HG03457 (cell line): ENCODE measurements at regions not wholly inside any gene's neighbourhood (a gene's known extent, or its start where the extent isn't known, plus 50 kb on each side); places are given as distances from the start of the nearest gene placed in this dataset.

Experiments used
- ATAC-seq: cut with Tn5 transposase; IDR thresholded peaks from one replicate; pipeline ENCODE4 v1.9.1; 2021; ENCODE audit warnings: moderate number of reproducible peaks; ENCODE audit not compliant: unreplicated experiment

DNA sequence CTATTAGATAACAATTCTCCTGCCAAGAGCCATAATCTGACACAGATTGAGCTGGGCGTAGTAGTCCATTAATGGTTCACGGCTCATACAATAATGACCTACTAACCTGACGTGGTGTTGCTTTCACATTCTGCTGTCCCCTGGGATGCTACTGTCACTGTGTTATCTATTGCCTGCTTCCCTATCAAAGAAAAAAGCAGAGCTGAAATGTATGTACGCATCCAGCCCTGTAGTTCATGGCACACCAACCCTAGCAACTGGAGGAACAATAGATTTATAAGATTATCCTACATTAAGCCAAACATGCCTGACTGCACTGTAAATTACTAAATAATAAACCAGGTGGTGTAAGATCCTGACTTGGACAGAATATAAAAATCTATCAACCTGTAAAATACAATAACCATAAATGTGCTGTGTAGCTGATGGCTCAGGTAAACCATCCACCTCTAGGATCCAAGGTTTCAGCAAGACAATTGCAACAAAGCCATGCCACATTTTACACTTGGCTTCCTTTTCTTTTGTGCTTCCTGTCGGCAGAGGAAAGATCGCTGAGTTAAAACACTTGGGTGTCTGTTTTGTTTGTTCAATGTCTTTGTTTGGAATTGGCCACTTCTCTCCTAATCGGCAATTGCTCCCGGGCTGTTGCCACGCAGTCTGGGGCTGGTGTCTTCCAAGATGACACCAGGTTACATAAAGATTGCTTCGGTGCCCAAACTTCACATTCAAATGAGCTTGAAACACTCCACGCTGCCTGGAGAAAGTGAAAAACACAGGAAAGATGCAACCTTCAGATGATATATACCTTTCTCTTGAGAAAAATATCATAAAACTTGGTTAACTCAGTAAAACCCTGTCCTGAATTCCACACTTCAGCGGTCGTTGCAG lies 143.9 kb upstream of the MGMT start:
- no peak for ATAC-seq

DNA sequence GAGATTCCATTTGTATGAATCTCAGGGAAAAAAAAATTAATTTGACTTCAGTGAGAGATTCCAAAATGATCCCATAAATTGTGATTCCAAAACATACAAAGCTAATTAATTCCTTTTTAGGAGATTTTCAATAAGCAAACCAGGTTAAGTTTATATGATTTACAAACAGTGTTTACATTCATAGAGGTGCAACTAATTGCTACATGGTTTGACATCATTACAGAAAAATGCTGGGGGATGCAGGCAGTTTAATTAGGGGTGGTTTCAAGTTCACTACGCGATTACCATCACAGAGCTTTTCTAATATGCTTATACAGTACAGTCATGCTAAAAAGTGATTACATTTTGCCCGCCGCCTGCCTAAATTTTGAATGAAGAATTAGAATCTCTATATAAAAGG lies 143.2 kb upstream of the MGMT start:
- ATAC-seq = no peak

DNA sequence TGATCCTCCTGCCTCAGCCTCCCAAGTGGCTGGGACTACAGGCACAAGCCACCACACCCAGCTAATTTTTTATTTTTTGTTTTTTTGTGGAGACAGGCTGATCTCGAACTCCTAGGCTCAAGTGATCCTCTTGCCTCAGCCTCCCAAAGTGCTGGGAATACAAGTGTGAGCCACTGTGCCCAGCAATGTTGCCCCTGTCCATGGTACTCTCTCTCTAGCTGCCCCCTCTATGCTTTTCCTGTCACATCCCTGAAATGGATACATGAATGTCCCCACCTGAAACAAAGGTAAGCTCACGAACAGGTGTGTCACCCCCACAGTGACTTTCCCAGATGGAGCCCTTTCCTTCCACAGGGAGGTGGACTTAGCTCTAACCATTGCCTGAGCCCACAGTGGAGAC lies 141.1 kb upstream of the MGMT start:
- ATAC-seq = no peak

DNA sequence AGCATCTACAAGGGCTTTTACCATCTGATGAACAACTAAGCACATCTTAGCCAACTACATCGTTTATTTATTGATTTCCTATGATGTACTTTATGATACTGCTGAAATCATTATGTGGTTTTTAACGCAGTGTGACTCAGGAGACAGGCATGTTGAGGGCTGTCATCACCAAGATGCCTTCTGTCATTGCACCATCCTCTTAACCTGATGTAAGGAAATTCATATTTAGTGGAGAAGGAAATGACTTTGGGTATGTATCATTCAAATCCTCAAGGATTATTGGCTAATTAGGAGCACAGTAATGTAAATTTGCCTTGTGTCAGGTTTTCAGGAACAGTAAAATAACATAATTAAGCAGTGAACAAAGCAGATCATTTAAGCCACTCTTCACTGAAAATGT lies 138.5 kb upstream of the MGMT start:
- ATAC-seq = no peak

DNA sequence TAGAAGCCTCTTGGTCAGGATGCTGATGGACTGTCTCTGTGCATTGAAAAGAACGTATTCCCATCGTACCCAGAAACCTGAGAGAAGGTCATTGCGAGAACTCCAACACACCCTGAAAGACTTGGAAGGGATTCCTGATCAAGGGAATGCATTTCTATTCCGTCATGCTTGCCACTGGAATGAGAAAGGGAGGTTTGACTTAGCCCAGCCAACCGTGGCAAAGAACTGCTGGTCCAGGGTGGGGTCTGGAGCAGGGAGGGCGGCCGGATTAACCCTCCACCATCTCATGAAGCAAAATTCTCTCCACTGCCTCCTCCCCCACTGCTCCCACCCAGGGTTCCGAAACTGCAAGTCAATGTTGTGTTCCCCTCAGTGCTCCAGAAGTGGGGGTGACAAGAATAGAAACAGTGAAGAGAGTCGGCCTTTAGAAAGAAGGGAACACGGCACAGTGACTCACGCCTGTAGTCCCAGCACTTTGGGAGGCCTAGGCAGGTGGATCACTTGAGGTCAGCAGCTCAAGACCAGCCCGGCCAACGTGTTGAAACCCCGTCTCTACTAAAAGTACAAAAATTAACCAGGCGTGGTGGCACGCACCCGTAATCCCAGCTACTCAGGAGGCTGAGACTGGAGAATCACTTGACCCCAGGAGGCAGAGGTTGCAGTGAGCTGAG lies 137.5 kb upstream of the MGMT start:
- ATAC-seq = no peak

DNA sequence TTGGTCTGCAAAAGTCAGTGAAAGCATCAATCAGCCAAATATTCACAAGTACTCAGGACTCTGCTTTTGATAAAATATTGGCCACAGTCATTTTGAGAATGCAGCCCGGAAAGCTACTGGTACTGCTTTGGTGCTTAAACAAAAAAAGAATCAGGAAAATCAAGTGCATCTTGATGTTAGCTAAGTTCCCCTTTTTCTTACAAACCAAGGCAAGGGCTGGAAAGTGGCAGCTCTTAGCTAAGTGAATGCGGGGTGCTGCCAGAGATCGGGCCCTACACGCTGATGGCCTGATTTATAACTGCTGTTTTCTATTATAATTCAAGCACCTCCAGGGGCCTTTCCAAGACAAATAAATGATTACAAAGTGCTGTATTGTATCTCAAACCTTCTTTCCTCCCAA lies 136.8 kb upstream of the MGMT start:
- ATAC-seq = no peak

DNA sequence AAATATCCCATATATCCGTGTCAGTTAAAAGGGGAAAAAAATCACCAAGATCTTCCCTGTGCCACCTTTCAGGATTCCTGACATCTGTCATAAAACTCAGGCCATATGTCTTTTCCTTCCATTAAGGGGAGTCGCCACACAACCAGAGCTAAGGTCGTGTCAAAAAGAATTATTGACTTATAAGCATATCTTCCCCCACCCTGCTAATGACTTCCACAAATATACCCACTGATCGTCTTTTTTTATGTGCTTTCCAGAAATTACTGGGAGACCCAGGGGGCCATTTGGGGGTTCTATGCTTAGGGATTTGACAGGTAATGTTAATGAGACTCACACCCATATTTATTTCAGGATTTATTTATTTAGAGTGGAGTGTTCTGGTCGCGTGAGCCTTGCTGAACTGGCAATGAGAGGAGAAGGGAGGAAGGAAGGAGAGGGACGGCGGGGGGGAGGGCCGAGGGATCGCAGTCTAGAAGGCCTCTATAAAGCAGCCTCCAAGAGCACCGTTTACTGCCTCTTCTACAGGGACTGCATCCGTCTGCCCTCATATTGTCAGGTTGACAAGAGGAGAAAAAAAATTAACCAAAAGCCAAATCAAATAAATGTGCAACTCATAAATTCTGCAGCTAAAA lies 135.7 kb upstream of the MGMT start:
- ATAC-seq = no peak

DNA sequence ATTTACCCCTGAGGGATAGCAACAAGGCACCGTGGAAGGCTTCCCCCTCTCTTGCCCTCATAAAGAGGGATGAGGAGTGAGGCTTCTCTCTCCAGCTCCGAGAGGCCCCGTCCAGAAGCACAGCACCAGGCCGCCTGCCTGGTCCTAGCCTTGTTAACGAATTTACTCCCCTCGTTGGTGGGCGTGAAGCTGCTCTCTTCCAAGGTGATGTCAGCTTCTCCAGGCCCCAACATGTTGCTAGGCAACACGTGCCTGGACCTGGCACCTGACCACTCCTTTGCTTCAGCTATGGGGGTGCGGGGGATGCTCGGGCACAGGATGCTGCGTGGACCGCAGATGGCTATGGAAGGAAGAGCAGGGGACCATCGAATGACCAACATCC lies 135.2 kb upstream of the MGMT start:
- no peak for ATAC-seq

DNA sequence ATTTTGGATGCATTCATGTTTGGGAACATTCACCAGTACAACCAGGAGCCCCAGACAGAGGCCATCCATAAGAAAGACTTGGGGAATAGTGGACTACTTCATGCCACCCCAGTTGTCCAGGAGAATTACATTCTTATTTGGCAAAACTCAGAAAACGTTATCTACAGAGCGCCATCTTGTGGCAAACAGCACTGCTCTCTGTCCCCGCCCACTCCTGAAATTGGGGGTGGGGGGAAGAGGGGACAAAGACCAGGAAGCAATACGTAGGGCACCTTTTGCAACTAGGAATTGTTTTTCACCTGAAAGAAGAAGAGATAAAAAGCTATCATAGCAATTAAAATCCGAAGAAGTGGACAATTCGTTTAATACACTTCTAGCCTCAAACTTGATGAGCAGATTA lies 134.6 kb upstream of the MGMT start:
- no peak for ATAC-seq

DNA sequence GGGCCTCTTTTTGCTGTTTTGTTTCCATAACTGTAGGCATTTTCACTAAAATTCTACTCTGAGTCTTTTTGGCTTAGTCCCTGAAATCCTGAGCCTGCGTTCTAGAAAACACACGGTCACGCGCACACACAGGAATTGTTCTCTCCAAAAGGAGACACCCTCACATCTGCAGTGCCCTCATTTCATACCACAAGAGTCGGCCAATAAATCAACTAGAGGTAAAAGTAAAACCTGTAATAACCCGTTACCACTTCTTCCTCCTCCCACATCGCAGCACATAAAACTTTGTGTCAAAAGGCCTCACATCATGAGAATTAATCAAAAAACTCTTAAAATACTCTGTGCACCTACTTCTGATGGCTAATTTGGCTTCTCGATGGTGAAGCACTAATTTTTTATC lies 133.3 kb upstream of the MGMT start:
- ATAC-seq = no peak

DNA sequence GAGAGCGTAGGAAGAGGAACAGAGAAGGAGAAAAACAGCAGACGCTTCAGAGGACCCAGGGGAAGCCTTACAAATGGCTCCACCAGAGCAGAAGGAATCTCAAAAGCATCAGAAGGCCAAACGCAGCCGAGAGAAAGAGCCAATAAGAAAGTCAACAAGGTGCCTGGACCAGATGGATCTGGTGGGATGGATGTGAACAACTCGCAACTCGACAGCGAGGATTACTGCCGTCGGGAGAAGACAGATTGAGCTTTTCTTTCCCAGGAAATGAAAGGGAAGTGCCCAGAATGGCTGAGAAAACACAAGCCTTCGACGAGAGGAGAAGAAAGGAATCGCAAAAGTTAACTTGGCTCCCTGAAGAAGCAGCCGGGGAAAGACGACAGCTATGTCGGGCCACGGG lies 132.8 kb upstream of the MGMT start:
- no peak for ATAC-seq

DNA sequence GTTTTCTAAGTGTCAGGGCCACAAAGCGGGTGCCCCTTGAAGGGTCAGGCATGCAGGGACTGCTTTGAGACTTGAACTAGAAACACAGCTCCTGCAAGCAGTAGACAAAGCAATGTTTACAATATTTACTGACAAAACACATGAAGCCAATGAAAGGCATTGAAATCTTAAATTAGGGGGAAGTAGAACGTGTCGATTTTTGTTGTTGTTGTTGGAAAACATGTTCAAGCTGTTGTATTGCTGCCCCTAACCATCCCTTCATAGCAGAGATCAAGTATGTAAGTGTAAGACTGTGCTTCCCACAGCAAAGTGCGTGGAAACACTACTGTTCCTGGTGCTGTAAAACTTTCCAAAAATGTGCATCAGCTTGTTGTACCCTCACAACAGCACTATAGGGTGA lies 131.6 kb upstream of the MGMT start:
- ATAC-seq = no peak

DNA sequence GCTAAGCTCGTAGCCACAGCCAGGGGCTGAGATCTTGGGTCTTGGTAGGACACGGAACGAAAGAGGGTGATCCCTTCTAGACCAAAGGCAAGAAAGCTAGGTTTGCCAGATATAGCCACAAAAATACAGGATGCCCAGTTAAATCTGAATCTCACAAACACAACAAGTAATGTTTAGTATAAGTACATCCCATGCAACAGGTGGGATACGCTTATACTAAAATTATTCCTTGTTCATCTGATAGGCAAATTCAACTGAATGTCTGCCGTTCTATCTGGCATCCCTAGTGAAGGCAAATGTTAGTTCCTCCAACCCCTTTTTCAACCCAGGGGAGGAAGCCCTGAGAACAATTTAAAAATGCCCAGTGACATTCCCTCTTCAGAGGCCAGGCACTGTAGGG lies 131.1 kb upstream of the MGMT start:
- no peak for ATAC-seq

DNA sequence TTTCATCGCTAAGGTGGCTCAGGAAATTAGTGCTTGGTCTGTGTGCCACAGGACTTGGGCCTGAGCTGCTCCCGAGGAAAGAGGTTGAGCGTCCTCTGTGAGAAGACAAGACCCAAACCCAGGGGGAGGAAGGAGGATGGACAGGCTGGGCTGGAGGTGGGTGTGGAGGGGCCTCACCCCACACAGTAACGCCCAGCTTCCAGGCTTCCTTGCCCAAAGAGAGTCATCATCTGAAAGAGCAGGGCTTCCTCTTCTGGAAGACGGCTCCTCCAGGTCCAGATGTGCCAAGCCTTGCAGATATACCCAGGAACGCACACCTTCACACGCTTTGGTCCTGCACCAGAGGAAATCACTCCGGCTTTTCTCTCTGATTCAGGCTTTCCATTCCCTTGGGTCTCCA lies 127.8 kb upstream of the MGMT start:
- no peak for ATAC-seq

DNA sequence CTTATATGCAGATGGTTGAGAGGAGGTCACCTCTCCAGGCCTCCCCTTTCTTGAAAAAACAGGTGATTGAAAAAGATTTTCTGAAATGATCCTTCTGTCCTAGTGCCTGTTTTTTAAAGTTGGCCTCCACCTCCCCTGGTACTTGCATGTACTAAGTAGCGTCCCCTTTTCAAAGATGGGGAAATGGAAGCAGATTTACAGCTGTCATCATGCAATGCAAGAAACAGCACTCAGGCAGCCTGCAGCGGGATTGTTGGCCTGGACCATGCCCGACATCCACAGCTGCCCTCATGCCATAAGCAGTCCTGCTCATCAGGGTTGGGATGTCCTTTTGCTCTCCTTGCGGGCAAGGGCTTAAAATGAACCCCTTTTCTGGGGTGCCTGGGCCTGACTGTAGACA lies 127.2 kb upstream of the MGMT start:
- ATAC-seq = no peak

DNA sequence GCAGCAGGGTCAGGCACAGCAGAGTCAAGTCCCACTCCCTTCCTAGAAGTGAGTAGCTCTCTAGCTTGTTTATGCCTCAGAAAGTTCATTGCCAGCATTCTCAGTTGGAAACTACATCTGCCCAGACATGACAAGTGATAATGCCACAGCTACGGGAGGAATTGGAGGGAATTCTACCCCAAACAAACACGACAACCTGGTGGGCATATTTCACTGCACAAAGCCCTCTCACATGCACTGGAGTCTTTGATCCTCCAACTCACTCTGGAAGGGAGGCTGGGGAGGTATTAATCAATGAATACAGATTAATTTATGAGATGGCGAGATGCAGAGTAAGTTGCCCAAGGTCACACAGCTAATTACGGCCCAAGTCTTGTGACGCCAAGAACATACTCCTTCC lies 126.0 kb upstream of the MGMT start:
- ATAC-seq = no peak

DNA sequence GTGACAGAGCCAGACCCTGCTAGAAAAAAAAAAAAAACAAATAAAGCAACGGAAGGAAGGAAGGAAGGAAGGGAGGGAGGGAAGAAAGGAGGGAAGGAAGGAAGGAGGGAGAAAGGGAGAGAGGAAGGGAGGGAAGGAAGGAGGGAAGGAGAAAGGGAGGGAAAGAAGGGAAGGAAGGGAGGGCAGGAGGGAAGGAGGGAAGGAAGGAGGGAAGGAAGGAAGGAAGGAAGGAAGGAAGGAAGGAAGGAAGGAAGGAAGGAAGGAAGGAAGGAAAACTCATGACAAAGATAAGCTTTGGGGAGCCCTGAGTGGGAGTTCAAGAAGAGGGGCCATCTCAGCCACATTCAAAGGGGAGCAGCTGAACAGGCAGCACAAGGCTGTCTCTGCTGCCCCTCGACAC lies 124.7 kb upstream of the MGMT start:
- no peak for ATAC-seq

DNA sequence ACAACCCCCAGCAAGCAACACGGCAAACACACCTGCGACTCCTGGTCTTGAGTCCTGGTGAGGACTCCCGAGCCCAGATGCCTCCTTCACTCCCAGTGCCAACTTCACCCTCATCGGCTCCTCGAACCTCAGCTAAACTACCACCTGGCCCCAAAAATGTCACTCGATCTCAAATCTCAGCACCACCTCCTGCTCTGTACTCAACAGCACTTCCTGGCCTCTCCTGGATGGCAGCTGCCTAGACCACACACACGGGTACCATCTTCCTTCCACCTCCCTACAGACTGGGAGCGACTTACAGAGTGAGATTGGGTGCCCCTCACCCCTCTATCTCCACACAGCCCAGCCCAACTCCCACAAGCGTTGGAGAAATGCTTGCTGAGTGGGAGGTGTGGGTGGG lies 123.9 kb upstream of the MGMT start:
- ATAC-seq = no peak

DNA sequence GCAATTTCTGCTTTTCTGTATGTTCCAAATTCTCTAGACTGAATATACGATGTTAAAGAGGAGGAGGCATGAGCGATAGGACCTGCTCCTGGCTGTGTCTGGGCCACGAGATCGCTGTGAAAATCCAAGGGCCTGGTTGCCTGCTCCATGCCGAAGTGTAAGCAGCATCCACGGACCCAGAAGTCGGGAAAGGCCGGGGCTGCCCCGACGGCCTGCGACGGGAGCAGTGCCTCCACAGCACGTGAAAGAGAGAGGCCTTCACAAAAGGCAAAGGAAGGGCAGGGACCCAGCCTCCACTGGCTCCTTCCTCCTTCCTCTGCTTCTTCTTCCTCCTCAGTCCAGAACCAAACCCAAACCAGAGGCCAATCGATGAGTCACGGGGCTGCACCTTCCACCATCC lies 122.9 kb upstream of the MGMT start:
- no peak for ATAC-seq

DNA sequence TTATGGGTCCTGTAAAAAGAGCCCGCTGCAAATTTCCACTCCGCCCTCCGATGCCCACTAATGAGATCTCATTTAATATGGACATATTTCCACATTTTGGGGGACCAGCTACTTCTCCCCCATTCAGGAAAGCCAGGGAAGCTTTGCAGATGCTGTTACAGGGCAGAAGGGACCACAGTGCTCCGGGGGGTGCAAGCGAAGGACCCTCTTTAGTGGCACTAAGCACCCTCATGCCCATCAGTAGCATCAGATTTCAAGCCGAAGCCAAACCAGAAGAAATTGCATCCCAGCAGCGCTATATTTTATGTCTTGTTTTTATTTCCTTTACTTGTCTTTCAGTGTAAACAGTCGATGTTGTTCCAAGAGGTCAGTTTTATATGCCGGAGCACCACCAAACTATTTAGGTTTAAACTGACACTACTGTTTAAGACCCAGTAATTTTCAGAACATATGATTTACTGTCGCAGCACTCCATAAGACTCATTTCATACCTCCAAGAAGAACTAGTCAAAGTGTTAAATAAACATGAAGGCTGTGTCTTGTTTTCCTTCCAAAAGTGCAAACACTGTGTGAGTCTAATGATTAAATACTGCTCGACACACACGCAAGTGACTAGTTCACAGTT lies 122.2 kb upstream of the MGMT start:
- ATAC-seq = no peak

DNA sequence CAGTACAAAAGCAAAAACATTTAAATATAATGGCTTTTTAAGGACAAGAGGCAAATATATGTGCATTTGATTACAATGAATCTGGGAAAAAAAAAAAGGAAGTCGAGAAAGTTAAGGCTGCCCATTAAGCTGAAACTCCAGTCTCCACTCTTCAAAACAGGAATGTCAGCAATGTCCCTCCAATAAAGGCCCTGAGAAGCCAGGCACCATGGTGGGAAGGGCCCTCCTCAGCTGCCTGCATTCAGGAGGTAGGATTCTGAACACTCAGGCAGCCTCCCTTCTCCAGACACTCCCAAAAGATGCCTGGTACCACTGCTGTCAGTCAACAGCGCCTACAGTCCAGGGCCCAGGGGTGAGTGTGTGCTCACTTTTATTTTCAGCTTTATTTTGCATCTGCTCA lies 121.3 kb upstream of the MGMT start:
- no peak for ATAC-seq

DNA sequence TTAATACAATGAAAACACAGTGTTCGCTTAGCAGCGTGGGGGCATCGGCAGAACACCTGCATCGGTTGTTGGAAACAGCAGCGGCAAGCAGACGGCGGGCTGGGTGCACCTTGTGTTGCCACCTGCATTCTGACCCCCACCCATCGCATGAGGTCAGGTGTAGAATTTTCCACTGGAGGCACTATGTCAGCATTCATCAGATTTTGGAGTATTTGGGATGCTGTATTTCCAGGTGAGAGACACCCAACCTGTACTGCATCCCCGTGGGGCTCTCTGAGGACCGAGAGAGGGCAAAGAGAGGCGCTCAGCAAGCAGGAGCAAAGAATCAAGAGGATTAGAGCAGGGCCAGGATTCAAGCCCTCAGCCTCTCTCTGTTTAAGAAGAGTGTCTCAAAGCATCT lies 116.4 kb upstream of the MGMT start:
- ATAC-seq = no peak
